SK-N-SH (cell line): ENCODE measurements at regions not wholly inside any gene's neighbourhood (a gene's known extent, or its start where the extent isn't known, plus 50 kb on each side); places are given as distances from the start of the nearest gene placed in this dataset.

Experiments
- CTCF ChIA-PET: fragments of 300-600, 350-600 bp; formaldehyde crosslinking; extraction: SDS; loops from one replicate; lab custom pipeline; 2021; lab: Yijun Ruan, JAX
- POLR2A ChIA-PET: fragments of 350-600 bp; sonication (Branson Sonifier 250); formaldehyde crosslinking; extraction: SDS; loops from one replicate; lab custom pipeline; 2020; ENCODE audit warnings: antibody characterized with exemption, inconsistent platforms; lab: Yijun Ruan, JAX
- DNase-seq: peaks from one replicate; pipeline ENCODE4 v3.0.0; 2012
- H2AFZ ChIP-seq: fragments of 200-600 bp; sonication (generic); 2 replicates; pipeline ENCODE4 v1.8.1; 2016; ENCODE audit warnings: antibody characterized with exemption, mild to moderate bottlenecking, low read depth
- H3F3A ChIP-seq: fragments of 200-600 bp; sonication (generic); replicated peaks from 2 replicates; pipeline ENCODE3; 2016; ENCODE audit warnings: antibody characterized with exemption, mild to moderate bottlenecking; ENCODE audit not compliant: insufficient read depth
- H3K27ac ChIP-seq, 2 experiments: fragments of 200-500 bp in 1 of 2; fragments of 200-600 bp in 1 of 2; sonication (Bioruptor generic) in 1 of 2; sonication (generic), shearing (Covaris generic) in 1 of 2; 2 replicates each; pipeline versions ENCODE4 v1.5.1 to v1.6.1; 2014 to 2016; ENCODE audit warnings: low read depth in 2 of 2, inconsistent platforms in 1 of 2, low read length in 1 of 2, mild to moderate bottlenecking in 1 of 2, mixed read lengths in 1 of 2
- H3K27me3 ChIP-seq: fragments of 200-600 bp; sonication (generic), shearing (Covaris generic); 2 replicates; pipeline ENCODE4 v1.6.1; 2016; ENCODE audit warnings: mixed run types; ENCODE audit not compliant: insufficient read depth
- H3K36me3 ChIP-seq, 2 experiments: fragments of 200-500 bp in 1 of 2; fragments of 200-600 bp in 1 of 2; sonication (Bioruptor generic) in 1 of 2; sonication (generic) in 1 of 2; replicated peaks in 1 of 2; 2 replicates each; pipeline versions ENCODE3 to v1.5.1; 2014 to 2016; ENCODE audit warnings: low read length in 1 of 2, mild to moderate bottlenecking in 1 of 2; ENCODE audit not compliant: insufficient read depth in 2 of 2, control insufficient read depth in 1 of 2
- H3K4me1 ChIP-seq, 2 experiments: fragments of 200-500 bp in 1 of 2; fragments of 200-600 bp in 1 of 2; sonication (Bioruptor generic) in 1 of 2; sonication (generic), shearing (Covaris generic) in 1 of 2; 2 replicates each; pipeline versions ENCODE4 v1.5.1 to v1.6.1; 2014 to 2016; ENCODE audit warnings: low read depth in 1 of 2, low read length in 1 of 2, mixed run types in 1 of 2; ENCODE audit not compliant: insufficient read depth in 2 of 2, control insufficient read depth in 1 of 2
- H3K4me2 ChIP-seq: fragments of 200-600 bp; sonication (generic), shearing (Covaris generic); 2 replicates; pipeline ENCODE4 v1.6.1; 2017; ENCODE audit warnings: mixed run types
- H3K4me3 ChIP-seq, 2 experiments: fragments of 200-500 bp in 1 of 2; fragments of 200-600 bp in 1 of 2; sonication (Bioruptor generic) in 1 of 2; sonication (generic), shearing (Covaris generic) in 1 of 2; 2 replicates each; pipeline versions ENCODE4 v1.5.1 to v1.8.1; 2014 to 2016; ENCODE audit warnings: low read depth in 2 of 2, inconsistent platforms in 1 of 2, low read length in 1 of 2, mild to moderate bottlenecking in 1 of 2, mixed read lengths in 1 of 2, moderate library complexity in 1 of 2
- H3K79me2 ChIP-seq: fragments of 200-600 bp; sonication (generic); 2 replicates; pipeline ENCODE4 v1.8.1; 2017; ENCODE audit warnings: mild to moderate bottlenecking; ENCODE audit not compliant: insufficient read depth
- H3K9ac ChIP-seq: fragments of 200-600 bp; sonication (generic); 2 replicates; pipeline ENCODE4 v1.6.1; 2017; ENCODE audit warnings: mixed run types
- H3K9me2 ChIP-seq: fragments of 200-600 bp; sonication (generic); 2 replicates; pipeline ENCODE4 v1.6.1; 2017; ENCODE audit warnings: mixed run types
- H3K9me3 ChIP-seq: fragments of 200-600 bp; sonication (generic); 2 replicates; pipeline ENCODE4 v1.6.1; 2017; ENCODE audit warnings: mixed run types, mild to moderate bottlenecking, moderate library complexity
- H4K20me1 ChIP-seq: fragments of 200-600 bp; sonication (generic); 2 replicates; pipeline ENCODE4 v1.6.1; 2017; ENCODE audit warnings: mild to moderate bottlenecking, mixed run types; ENCODE audit not compliant: insufficient read depth
- ELF1 ChIP-seq: IDR thresholded peaks from 2 replicates; pipeline ENCODE4 v1.4.0; 2012
- EZH2phosphoT487 ChIP-seq: fragments of 200-600 bp; sonication (generic); IDR thresholded peaks from 2 replicates; pipeline ENCODE4 v1.6.1; 2017; ENCODE audit warnings: low read depth, mixed run types, mild to moderate bottlenecking, antibody characterized with exemption, moderate library complexity, borderline replicate concordance
- FOSL2 ChIP-seq: IDR thresholded peaks from 2 replicates; pipeline ENCODE4 v1.4.0; 2012; ENCODE audit warnings: low read depth, mild to moderate bottlenecking, moderate library complexity, borderline replicate concordance
- FOXJ3 ChIP-seq: sonication (generic); formaldehyde crosslinking; IDR thresholded peaks from 2 replicates; pipeline ENCODE4 v1.5.1; 2020; ENCODE audit warnings: mild to moderate bottlenecking, missing genetic modification reagents
- FOXM1 ChIP-seq: IDR thresholded peaks from 2 replicates; pipeline ENCODE4 v1.4.0; 2012; ENCODE audit warnings: low read depth, mild to moderate bottlenecking
- GABPA ChIP-seq: IDR thresholded peaks from 2 replicates; pipeline ENCODE4 v1.4.0; 2012; ENCODE audit warnings: low read depth, mild to moderate bottlenecking
- GATA2 ChIP-seq: sonication (generic); formaldehyde crosslinking; IDR thresholded peaks from 2 replicates; pipeline ENCODE4 v1.5.0; 2020; ENCODE audit warnings: mild to moderate bottlenecking, missing genetic modification reagents
- MEF2A ChIP-seq: IDR thresholded peaks from 2 replicates; pipeline ENCODE4 v1.4.0; 2012; ENCODE audit warnings: low read depth, borderline replicate concordance
- MXI1 ChIP-seq: IDR thresholded peaks from 2 replicates; pipeline ENCODE4 v1.6.1; 2012; ENCODE audit warnings: mild to moderate bottlenecking, low read depth, low read length, improper control_type of control experiment
- NFIC ChIP-seq: IDR thresholded peaks from 2 replicates; pipeline ENCODE4 v1.4.0; 2012; ENCODE audit warnings: borderline replicate concordance
- NRF1 ChIP-seq: IDR thresholded peaks from 2 replicates; pipeline ENCODE4 v1.6.1; 2012; ENCODE audit warnings: low read depth, mild to moderate bottlenecking, low read length
- POLR2AphosphoS5 ChIP-seq: IDR thresholded peaks from 2 replicates; pipeline ENCODE4 v1.6.1; 2012; ENCODE audit warnings: low read depth, low read length
- RAD21 ChIP-seq: IDR thresholded peaks from 2 replicates; pipeline ENCODE4 v1.6.1; 2012; ENCODE audit warnings: mild to moderate bottlenecking, low read length
- REST ChIP-seq: IDR thresholded peaks from 2 replicates; pipeline ENCODE4 v1.6.1; 2012; ENCODE audit warnings: mild to moderate bottlenecking, low read depth, low read length, moderate library complexity
- SMC3 ChIP-seq: IDR thresholded peaks from 2 replicates; pipeline ENCODE4 v1.6.1; 2012; ENCODE audit warnings: low read depth, low read length, improper control_type of control experiment
- TAF1 ChIP-seq: IDR thresholded peaks from 2 replicates; pipeline ENCODE4 v1.6.1; 2012; ENCODE audit warnings: low read depth, mild to moderate bottlenecking, low read length, moderate library complexity, borderline replicate concordance
- TEAD4 ChIP-seq: IDR thresholded peaks from 2 replicates; pipeline ENCODE4 v1.4.0; 2012; ENCODE audit warnings: mild to moderate bottlenecking, borderline replicate concordance; ENCODE audit not compliant: insufficient read depth
- USF1 ChIP-seq: IDR thresholded peaks from 2 replicates; pipeline ENCODE4 v1.4.0; 2012; ENCODE audit warnings: low read depth, borderline replicate concordance
- YY1 ChIP-seq: IDR thresholded peaks from 2 replicates; pipeline ENCODE4 v1.4.0; 2012; ENCODE audit warnings: low read depth, mild to moderate bottlenecking
- WGBS: methylation state at CpG from one replicate; pipeline ENCODE4 v1.1.6; 2017; ENCODE audit warnings: low lambda C conversion rate; 5-methylcytosine and 5-hydroxymethylcytosine counted together

- Histone ChIP-seq H3K9ac (no peak overlapping the region), H3F3A (no peaks in the 10 kb centered on the region), H2AFZ (no peak overlapping the region), H3K9me3 (no peaks in the 10 kb centered on the region), H3K27ac (no peak overlapping the region), H3K4me2 (no peak overlapping the region), H3K9me2 (no peaks in the 10 kb centered on the region), H3K27me3 (no peaks in the 10 kb centered on the region), H3K79me2 (no peaks in the 10 kb centered on the region), H4K20me1 (no peaks in the 10 kb centered on the region), H3K36me3 (no peaks in the 10 kb centered on the region), H3K4me1 (no peaks in the 10 kb centered on the region; a peak in 1 of 4 replicates), H3K4me3 (no peak overlapping the region)
- CTCF ChIA-PET: no interaction called here
- POLR2A ChIA-PET: no interaction called here
- 22% methylated on average over 2 of the region's 2 CpGs for WGBS
- no peak for DNase-seq
- TF ChIP-seq ELF1 (no peak), GABPA (no peak), NFIC (no peak)
Observed at GRCh38 chr5:155254399-155254798, 240.8 kb downstream of the KIF4B start.

- Histone ChIP-seq H3K27me3 (no peaks in the 10 kb centered on the region), H3K9me2 (no peaks in the 10 kb centered on the region), H3K79me2 (no peaks in the 10 kb centered on the region), H3F3A (no peaks in the 10 kb centered on the region), H2AFZ (no peak overlapping the region), H3K4me3 (no peak overlapping the region), H3K9me3 (no peaks in the 10 kb centered on the region), H3K4me2 (no peak overlapping the region), H3K36me3 (no peaks in the 10 kb centered on the region), H3K27ac (no peak overlapping the region), H3K9ac (no peak overlapping the region), H3K4me1 (no peaks in the 10 kb centered on the region; a peak in 1 of 4 replicates), H4K20me1 (no peaks in the 10 kb centered on the region)
- no peak for DNase-seq
- ChIA-PET POLR2A (no interaction called here), CTCF (no interaction called here)
- TF ChIP-seq NFIC: no peak
- TF ChIP-seq MXI1: no peak
- no peak for TF ChIP-seq GATA2
- 32% methylated on average over 6 of the region's 6 CpGs for WGBS
Observed at GRCh38 chr5:155258161-155258560, 244.6 kb downstream of the KIF4B start.

DNA sequence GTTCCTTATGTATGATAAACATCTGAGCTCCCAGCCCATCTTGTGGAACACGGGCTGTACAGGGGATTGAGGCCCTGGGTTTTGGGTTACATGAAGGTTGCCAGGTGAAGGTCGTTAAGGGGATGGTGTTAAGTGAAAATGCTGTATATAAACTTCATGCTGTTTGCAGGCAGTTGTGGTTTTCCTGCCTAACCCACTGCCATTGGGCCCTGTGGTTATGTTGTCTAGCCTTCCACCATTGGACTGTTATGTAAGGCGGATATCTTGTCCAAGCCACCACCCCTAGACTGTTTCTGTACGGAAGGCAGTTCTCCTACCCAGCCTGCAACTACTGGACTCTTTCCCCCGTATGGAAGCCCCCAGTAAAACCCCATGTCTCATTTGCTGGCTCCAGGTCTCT is 246.1 kb downstream of the KIF4B start:
- 32% methylated on average over 5 of the region's 5 CpGs for WGBS
- TF ChIP-seq REST: no peak
- TF ChIP-seq FOXJ3 (CRISPR knock-in tag): no peak
- no peak for TF ChIP-seq USF1
- TF ChIP-seq SMC3: no peak
- TF ChIP-seq FOSL2: no peak
- no peak for TF ChIP-seq TAF1
- no peak for TF ChIP-seq RAD21
- no peak for TF ChIP-seq MEF2A
- no peak for TF ChIP-seq NRF1
- TF ChIP-seq YY1: no peak
- TF ChIP-seq TEAD4: no peak
- TF ChIP-seq FOXM1: no peak
- no peak for TF ChIP-seq EZH2phosphoT487
- no peak for TF ChIP-seq POLR2AphosphoS5

More for the DNA sequence above, 246.1 kb downstream of the KIF4B start:
- H4K20me1 ChIP-seq: no peaks in the 10 kb centered on the region
- no peak overlapping the region for H3K4me2 ChIP-seq
- no peaks in the 10 kb centered on the region for H3K27me3 ChIP-seq
- no peaks in the 10 kb centered on the region; a peak in 1 of 4 replicates for H3K4me1 ChIP-seq
- ChIA-PET POLR2A (no interaction called here), CTCF (interaction anchor here (0.8 to 1.5 kb wide), 2 partner anchors 11 to 293 kb away, joined by 3 to 4 read pairs; no protein-coding TSS in a partner anchor)
- H3K79me2 ChIP-seq: no peaks in the 10 kb centered on the region
- H3F3A ChIP-seq: no peaks in the 10 kb centered on the region
- H2AFZ ChIP-seq: no peak overlapping the region
- no peak for DNase-seq
- H3K27ac ChIP-seq: no peak overlapping the region
- no peak overlapping the region for H3K4me3 ChIP-seq
- no peaks in the 10 kb centered on the region for H3K9me3 ChIP-seq
- no peaks in the 10 kb centered on the region for H3K9me2 ChIP-seq
- H3K36me3 ChIP-seq: no peaks in the 10 kb centered on the region
- H3K9ac ChIP-seq: no peak overlapping the region
